Stomach (tissue), 8 donors: ENCODE measurements at regions not wholly inside any gene's neighbourhood (a gene's known extent, or its start where the extent isn't known, plus 50 kb on each side); places are given as distances from the start of the nearest gene placed in this dataset.

ENCODE experiments used
- DNase-seq, 2 donors: peaks; one replicate each; pipeline versions ENCODE4 v3.0.0 to v3.0.0-alpha.2; 2013 to 2019
- H3K27ac ChIP-seq, 5 donors: fragments of 200-600 bp in 4 of 5; sonication (generic) in 4 of 5; one replicate each; pipeline ENCODE4 v1.5.1; 2013 to 2019; ENCODE audit warnings: mild to moderate bottlenecking in 1 of 5, moderate library complexity in 1 of 5
- H3K27me3 ChIP-seq, 3 donors: fragments of 200-600 bp; sonication (generic); one replicate each; pipeline ENCODE4 v1.5.1; 2017 to 2019; ENCODE audit warnings: mixed run types in 1 of 3
- H3K36me3 ChIP-seq, 4 donors: fragments of 200-600 bp; sonication (generic); 1 replicate in 3 of 4; 2 replicates in 1 of 4; pipeline ENCODE4 v1.5.1; 2016 to 2019
- H3K4me1 ChIP-seq, 4 donors: fragments of 200-600 bp; sonication (generic); one replicate each; pipeline ENCODE4 v1.5.1; 2016 to 2019
- H3K4me3 ChIP-seq, 4 donors: fragments of 200-600 bp; sonication (generic) in 3 of 4; one replicate each; pipeline ENCODE4 v1.5.1; 2016 to 2019; ENCODE audit warnings: mild to moderate bottlenecking in 1 of 4
- H3K9me3 ChIP-seq, 4 donors: fragments of 200-600 bp; sonication (generic); one replicate each; pipeline ENCODE4 v1.5.1; 2016 to 2019
- EP300 ChIP-seq: sonication (generic); formaldehyde crosslinking; IDR thresholded peaks from one replicate; pipeline ENCODE4 v1.6.1; 2017; ENCODE audit warnings: antibody characterized with exemption
- POLR2A ChIP-seq, 4 donors: fragments of 450-650 bp; IDR thresholded peaks; one replicate each; pipeline ENCODE4 v1.6.1; 2016; ENCODE audit warnings: antibody characterized with exemption in 4 of 4, control low read depth in 2 of 4, mild to moderate bottlenecking in 1 of 4, moderate library complexity in 1 of 4
- POLR2AphosphoS5 ChIP-seq, 3 donors: sonication (generic); formaldehyde crosslinking; IDR thresholded peaks; one replicate each; pipeline ENCODE4 v1.6.1; 2016; ENCODE audit warnings: antibody characterized with exemption in 3 of 3
- WGBS, 5 donors: extraction: QIAGEN DNeasy Blood & Tissue Kit in 3 of 5; methylation state at CpG; one replicate each; pipeline versions ENCODE4 v1.1.5 to v1.1.7; 2013 to 2018; 5-methylcytosine and 5-hydroxymethylcytosine counted together
- intact Hi-C: fragments of 100-400 bp; cut with DNase I; formaldehyde crosslinking; loops from one replicate; pipeline ENCODE4 v1.15.1; 2023; ENCODE audit warnings: low total_unique reads
- TF ChIP-seq, protein P1 (sequence below), 7 experiments: fragments of 450-650 bp in 4 of 7; fragments of 200-600 bp in 3 of 7; sonication (generic) in 3 of 7; IDR thresholded peaks; one replicate each; pipeline ENCODE4 v1.5.1; 2016 to 2019; ENCODE audit warnings: antibody characterized with exemption in 7 of 7, control low read depth in 2 of 7, mild to moderate bottlenecking in 1 of 7
- donor health status: healthy with polysubstance abuse.
- donor health status: Bipolar disorder and iron deficiency.
- donor health status: healthy.

DNA sequence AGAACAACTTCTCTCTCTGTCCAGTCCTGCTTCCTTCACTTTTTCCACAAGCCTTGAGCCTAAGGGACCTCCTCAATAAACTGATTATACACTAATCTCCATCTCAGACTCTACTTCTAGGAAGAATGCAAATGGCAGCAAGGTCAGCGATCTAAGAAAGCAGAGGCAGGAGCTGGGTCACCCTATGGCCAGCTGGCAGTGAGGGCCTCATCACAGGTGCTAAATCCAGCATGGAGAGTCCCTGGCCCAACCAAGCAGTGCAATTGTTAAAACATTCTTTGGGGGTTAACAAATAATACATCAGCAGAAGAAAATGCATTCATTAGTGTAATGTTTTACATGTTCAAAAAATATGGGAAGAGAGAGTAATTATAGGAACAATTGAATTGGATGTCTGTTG, 416.0 kb downstream of the SIPA1L2 start:
- intact Hi-C loops: no loop called here
- Histone ChIP-seq H3K27ac (no peak overlapping the region), H3K36me3 (no peaks in the 10 kb centered on the region), H3K27me3 (no peaks in the 10 kb centered on the region), H3K9me3 (no peaks in the 10 kb centered on the region), H3K4me3 (no peak overlapping the region), H3K4me1 (no peaks in the 10 kb centered on the region)
- DNase-seq: no peak
- WGBS, 5 donors: 64 to 87% (median 85%) methylated on average over 1 of the region's 1 CpG
- no peak for TF ChIP-seq POLR2A (IDR thresholded peaks at IDR 0.05)
- TF ChIP-seq, protein P1, sequence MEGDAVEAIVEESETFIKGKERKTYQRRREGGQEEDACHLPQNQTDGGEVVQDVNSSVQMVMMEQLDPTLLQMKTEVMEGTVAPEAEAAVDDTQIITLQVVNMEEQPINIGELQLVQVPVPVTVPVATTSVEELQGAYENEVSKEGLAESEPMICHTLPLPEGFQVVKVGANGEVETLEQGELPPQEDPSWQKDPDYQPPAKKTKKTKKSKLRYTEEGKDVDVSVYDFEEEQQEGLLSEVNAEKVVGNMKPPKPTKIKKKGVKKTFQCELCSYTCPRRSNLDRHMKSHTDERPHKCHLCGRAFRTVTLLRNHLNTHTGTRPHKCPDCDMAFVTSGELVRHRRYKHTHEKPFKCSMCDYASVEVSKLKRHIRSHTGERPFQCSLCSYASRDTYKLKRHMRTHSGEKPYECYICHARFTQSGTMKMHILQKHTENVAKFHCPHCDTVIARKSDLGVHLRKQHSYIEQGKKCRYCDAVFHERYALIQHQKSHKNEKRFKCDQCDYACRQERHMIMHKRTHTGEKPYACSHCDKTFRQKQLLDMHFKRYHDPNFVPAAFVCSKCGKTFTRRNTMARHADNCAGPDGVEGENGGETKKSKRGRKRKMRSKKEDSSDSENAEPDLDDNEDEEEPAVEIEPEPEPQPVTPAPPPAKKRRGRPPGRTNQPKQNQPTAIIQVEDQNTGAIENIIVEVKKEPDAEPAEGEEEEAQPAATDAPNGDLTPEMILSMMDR (IDR thresholded peaks at IDR 0.05): no peak
- TF ChIP-seq POLR2AphosphoS5 (IDR thresholded peaks at IDR 0.05): no peak
- TF ChIP-seq EP300: no peak

- Histone ChIP-seq H3K4me3 (no peak overlapping the region), H3K27ac (no peak overlapping the region), H3K27me3 (no peaks in the 10 kb centered on the region), H3K36me3 (no peaks in the 10 kb centered on the region), H3K9me3 (no peaks in the 10 kb centered on the region), H3K4me1 (peaks cover 0 to 2% (median 0%) of the 10 kb centered on the region in 4 donors)
- no peak for DNase-seq
- 43 to 69% (median 64%) methylated on average over 1 of the region's 1 CpG for WGBS, 5 donors
- TF ChIP-seq, protein P1 (IDR thresholded peaks at IDR 0.05): no peak
- TF ChIP-seq EP300 (no peak), POLR2A (IDR thresholded peaks at IDR 0.05) (no peak), POLR2AphosphoS5 (IDR thresholded peaks at IDR 0.05) (no peak)
- intact Hi-C loops: no loop called here
Measured at GRCh38 chr1:232212253-232212652, 417.7 kb downstream of the SIPA1L2 start.

GRCh38 chr1:232211149-232211548, 418.8 kb downstream of the SIPA1L2 start:
- Histone ChIP-seq H3K36me3 (no peaks in the 10 kb centered on the region), H3K9me3 (no peaks in the 10 kb centered on the region), H3K27ac (no peak overlapping the region), H3K27me3 (no peaks in the 10 kb centered on the region), H3K4me3 (no peak overlapping the region), H3K4me1 (peaks cover 0 to 3% (median 0%) of the 10 kb centered on the region in 4 donors)
- no peak for DNase-seq
- intact Hi-C loops: no loop called here
- 62 to 91% (median 86%) methylated on average over 2 of the region's 2 CpGs for WGBS, 5 donors
- TF ChIP-seq POLR2AphosphoS5 (IDR thresholded peaks at IDR 0.05) (no peak), POLR2A (IDR thresholded peaks at IDR 0.05) (no peak), EP300 (no peak)
- TF ChIP-seq, protein P1 (IDR thresholded peaks at IDR 0.05): no peak

GRCh38 chr1:232209357-232209756, 420.6 kb downstream of the SIPA1L2 start:
- 77 to 86% (median 79%) methylated on average over 4 of the region's 4 CpGs for WGBS, 5 donors
- Histone ChIP-seq H3K4me1 (peaks cover 0 to 3% (median 0%) of the 10 kb centered on the region in 4 donors), H3K4me3 (no peak overlapping the region), H3K27ac (no peak overlapping the region), H3K9me3 (no peaks in the 10 kb centered on the region), H3K27me3 (no peaks in the 10 kb centered on the region), H3K36me3 (no peaks in the 10 kb centered on the region)
- DNase-seq: no peak
- TF ChIP-seq EP300 (no peak), POLR2A (IDR thresholded peaks at IDR 0.05) (no peak), POLR2AphosphoS5 (IDR thresholded peaks at IDR 0.05) (no peak)
- TF ChIP-seq, protein P1 (IDR thresholded peaks at IDR 0.05): no peak
- intact Hi-C loops: no loop called here
